SK-N-SH treated with all-trans-retinoic acid at 6 μM for 48 hours (cell line): ENCODE measurements at regions not wholly inside any gene's neighbourhood (a gene's known extent, or its start where the extent isn't known, plus 50 kb on each side); places are given as distances from the start of the nearest gene placed in this dataset.

Experiments
- ATAC-seq: fragments of 200-7000 bp; cut with Tn5 transposase; 3 replicates; pipeline ENCODE4 v1.9.1; 2020; ENCODE audit warnings: mild to moderate bottlenecking, moderate library complexity
- ARNTL ChIP-seq: fragments of 450-650 bp; formaldehyde crosslinking; IDR thresholded peaks from 2 replicates; pipeline ENCODE4 v1.5.0; 2020; ENCODE audit warnings: low read depth, mild to moderate bottlenecking, moderate library complexity, borderline replicate concordance
- BACH2 ChIP-seq: fragments of 250-450 bp; sonication (Bioruptor Pico); IDR thresholded peaks from 2 replicates; pipeline ENCODE4 v1.9.0; 2021; ENCODE audit warnings: mild to moderate bottlenecking, borderline replicate concordance
- CSDC2 ChIP-seq: fragments of 250-450 bp; sonication (Bioruptor Pico); IDR thresholded peaks from 2 replicates; pipeline ENCODE4 v1.5.0; 2020; ENCODE audit warnings: mild to moderate bottlenecking, moderate library complexity
- ESRRG ChIP-seq: fragments of 250-450 bp; sonication (Bioruptor Pico); IDR thresholded peaks from 2 replicates; pipeline ENCODE4 v1.6.1; 2021; ENCODE audit warnings: mild to moderate bottlenecking
- GLIS3 ChIP-seq: fragments of 250-450 bp; sonication (Bioruptor Pico); IDR thresholded peaks from 2 replicates; pipeline ENCODE4 v1.5.0; 2020; ENCODE audit warnings: mild to moderate bottlenecking, moderate library complexity
- ISL1 ChIP-seq: fragments of 250-450 bp; sonication (Bioruptor Pico); IDR thresholded peaks from 2 replicates; pipeline ENCODE4 v2.1.2; 2022; ENCODE audit warnings: mild to moderate bottlenecking, moderate library complexity
- OSR1 ChIP-seq: fragments of 250-450 bp; sonication (Bioruptor Pico); IDR thresholded peaks from 2 replicates; pipeline ENCODE4 v1.8.0; 2022; ENCODE audit warnings: moderate library complexity, mild to moderate bottlenecking, inconsistent platforms
- PPARA ChIP-seq: fragments of 250-450 bp; sonication (Bioruptor Pico); IDR thresholded peaks from 2 replicates; pipeline ENCODE4 v1.5.0; 2020; ENCODE audit warnings: mild to moderate bottlenecking, borderline replicate concordance
- TCF4 ChIP-seq: fragments of 250-450 bp; sonication (Bioruptor Pico); IDR thresholded peaks from 2 replicates; pipeline ENCODE4 v1.8.0; 2021; ENCODE audit warnings: mild to moderate bottlenecking, moderate library complexity, borderline replicate concordance
- TOX ChIP-seq: fragments of 250-450 bp; sonication (Bioruptor Pico); IDR thresholded peaks from 2 replicates; pipeline ENCODE4 v1.8.0; 2021; ENCODE audit warnings: mild to moderate bottlenecking, moderate library complexity, borderline replicate concordance
- ZC3H10 ChIP-seq: fragments of 250-450 bp; sonication (Bioruptor Pico); IDR thresholded peaks from 2 replicates; pipeline ENCODE4 v1.5.1; 2021; ENCODE audit warnings: mild to moderate bottlenecking, moderate library complexity
- ZFP3 ChIP-seq: fragments of 250-450 bp; sonication (Bioruptor Pico); IDR thresholded peaks from 2 replicates; pipeline ENCODE4 v1.5.0; 2020; ENCODE audit warnings: mild to moderate bottlenecking, moderate library complexity
- ZFP30 ChIP-seq: fragments of 450-650 bp; formaldehyde crosslinking; IDR thresholded peaks from 2 replicates; pipeline ENCODE4 v1.5.0; 2022; ENCODE audit warnings: mild to moderate bottlenecking, moderate library complexity
- ZNF565 ChIP-seq: fragments of 450-650 bp; formaldehyde crosslinking; conservative IDR thresholded peaks from 2 replicates; pipeline ENCODE4 v1.5.0; 2020; ENCODE audit warnings: low read depth, mild to moderate bottlenecking, moderate library complexity
- ZNF70 ChIP-seq: fragments of 450-650 bp; formaldehyde crosslinking; IDR thresholded peaks from 2 replicates; pipeline ENCODE4 v1.5.0; 2020; ENCODE audit warnings: mild to moderate bottlenecking, moderate library complexity
- ZNF8 ChIP-seq: fragments of 450-650 bp; formaldehyde crosslinking; IDR thresholded peaks from 2 replicates; pipeline ENCODE4 v1.5.0; 2020; ENCODE audit warnings: mild to moderate bottlenecking, moderate library complexity
- TF ChIP-seq, protein P1 (sequence below): fragments of 250-450 bp; sonication (Bioruptor Pico); IDR thresholded peaks from 2 replicates; pipeline ENCODE4 v1.5.0; 2020; ENCODE audit warnings: mild to moderate bottlenecking, moderate library complexity
- TF ChIP-seq, protein P2 (sequence below): fragments of 250-450 bp; sonication (Bioruptor Pico); IDR thresholded peaks from 2 replicates; pipeline ENCODE4 v1.5.1; 2020; ENCODE audit warnings: low read depth, mild to moderate bottlenecking, moderate library complexity
- TF ChIP-seq, protein P3 (sequence below): fragments of 250-450 bp; sonication (Bioruptor Pico); IDR thresholded peaks from 2 replicates; pipeline ENCODE4 v1.8.0; 2021; ENCODE audit warnings: low read depth, mild to moderate bottlenecking, moderate library complexity, borderline replicate concordance
- TF ChIP-seq, protein P4 (sequence below): fragments of 250-450 bp; sonication (Bioruptor Pico); IDR thresholded peaks from 2 replicates; pipeline ENCODE4 v1.5.1; 2021; ENCODE audit warnings: mild to moderate bottlenecking, moderate library complexity

DNA sequence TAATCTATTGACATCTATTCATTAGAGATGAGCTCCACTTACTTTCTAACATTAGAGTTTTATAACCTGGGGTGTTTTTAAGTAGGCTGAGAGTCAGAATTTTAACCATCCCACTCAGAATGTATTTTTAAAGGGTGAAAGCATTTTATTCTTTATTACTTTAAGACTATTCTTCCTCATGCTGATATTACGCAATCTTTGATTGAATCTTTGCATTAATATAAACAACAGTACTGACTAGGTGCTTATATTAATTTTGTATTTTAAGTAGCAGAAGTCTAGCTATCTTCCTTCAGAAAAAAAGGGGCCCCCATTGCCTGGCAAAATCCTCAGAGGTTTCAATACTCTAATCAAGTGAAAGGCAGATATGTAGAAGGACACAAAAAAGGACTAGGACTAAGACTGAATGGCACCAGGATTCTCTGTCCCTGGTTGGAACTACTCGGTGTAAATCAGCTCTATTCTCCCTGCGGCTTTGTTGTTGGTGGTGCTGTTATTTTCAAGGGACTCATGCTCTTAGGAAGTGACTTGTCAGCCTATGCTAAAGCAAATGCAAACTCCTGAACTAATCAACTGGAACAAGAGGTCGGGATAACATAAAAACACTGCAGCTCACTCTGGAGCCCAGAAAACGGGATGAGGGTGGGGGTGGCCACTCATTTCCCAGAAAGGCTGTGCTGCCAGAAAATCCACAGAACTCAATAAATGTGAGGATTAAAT is 1324.4 kb downstream of the GRIK2 start:
- ATAC-seq = no peak
- TF ChIP-seq ZFP30 (CRISPR knock-in tag) (no peak), ESRRG (CRISPR knock-in tag) (no peak)

DNA sequence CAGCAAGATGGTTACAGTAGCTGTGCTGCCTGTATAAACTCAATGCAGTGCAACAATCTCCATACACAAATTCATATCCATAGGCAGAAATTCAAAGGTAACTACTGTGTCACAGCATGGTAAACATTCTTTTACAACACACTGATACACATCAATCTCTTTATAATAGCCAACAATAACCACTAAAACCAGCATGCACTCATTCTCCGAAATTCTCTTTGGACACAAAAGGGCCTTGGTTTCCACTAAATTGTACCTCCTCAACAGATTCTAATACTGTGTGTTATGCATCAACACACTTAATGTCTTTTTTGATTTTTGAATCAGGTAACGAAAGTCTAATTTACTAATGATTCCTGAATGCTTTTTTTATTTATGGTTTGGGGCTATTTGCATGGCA is 1323.7 kb downstream of the GRIK2 start:
- no peak for ATAC-seq
- TF ChIP-seq OSR1 (no peak), ESRRG (CRISPR knock-in tag) (no peak), TCF4 (CRISPR knock-in tag) (no peak), BACH2 (CRISPR knock-in tag) (no peak), ZFP30 (CRISPR knock-in tag) (no peak), ZNF8 (no peak), ZNF70 (CRISPR knock-in tag) (no peak), GLIS3 (CRISPR knock-in tag) (no peak)
- TF ChIP-seq, protein P1, sequence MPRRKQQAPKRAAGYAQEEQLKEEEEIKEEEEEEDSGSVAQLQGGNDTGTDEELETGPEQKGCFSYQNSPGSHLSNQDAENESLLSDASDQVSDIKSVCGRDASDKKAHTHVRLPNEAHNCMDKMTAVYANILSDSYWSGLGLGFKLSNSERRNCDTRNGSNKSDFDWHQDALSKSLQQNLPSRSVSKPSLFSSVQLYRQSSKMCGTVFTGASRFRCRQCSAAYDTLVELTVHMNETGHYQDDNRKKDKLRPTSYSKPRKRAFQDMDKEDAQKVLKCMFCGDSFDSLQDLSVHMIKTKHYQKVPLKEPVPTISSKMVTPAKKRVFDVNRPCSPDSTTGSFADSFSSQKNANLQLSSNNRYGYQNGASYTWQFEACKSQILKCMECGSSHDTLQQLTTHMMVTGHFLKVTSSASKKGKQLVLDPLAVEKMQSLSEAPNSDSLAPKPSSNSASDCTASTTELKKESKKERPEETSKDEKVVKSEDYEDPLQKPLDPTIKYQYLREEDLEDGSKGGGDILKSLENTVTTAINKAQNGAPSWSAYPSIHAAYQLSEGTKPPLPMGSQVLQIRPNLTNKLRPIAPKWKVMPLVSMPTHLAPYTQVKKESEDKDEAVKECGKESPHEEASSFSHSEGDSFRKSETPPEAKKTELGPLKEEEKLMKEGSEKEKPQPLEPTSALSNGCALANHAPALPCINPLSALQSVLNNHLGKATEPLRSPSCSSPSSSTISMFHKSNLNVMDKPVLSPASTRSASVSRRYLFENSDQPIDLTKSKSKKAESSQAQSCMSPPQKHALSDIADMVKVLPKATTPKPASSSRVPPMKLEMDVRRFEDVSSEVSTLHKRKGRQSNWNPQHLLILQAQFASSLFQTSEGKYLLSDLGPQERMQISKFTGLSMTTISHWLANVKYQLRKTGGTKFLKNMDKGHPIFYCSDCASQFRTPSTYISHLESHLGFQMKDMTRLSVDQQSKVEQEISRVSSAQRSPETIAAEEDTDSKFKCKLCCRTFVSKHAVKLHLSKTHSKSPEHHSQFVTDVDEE (CRISPR knock-in tag) = no peak
- TF ChIP-seq, all 23 proteins: peak for 0

DNA sequence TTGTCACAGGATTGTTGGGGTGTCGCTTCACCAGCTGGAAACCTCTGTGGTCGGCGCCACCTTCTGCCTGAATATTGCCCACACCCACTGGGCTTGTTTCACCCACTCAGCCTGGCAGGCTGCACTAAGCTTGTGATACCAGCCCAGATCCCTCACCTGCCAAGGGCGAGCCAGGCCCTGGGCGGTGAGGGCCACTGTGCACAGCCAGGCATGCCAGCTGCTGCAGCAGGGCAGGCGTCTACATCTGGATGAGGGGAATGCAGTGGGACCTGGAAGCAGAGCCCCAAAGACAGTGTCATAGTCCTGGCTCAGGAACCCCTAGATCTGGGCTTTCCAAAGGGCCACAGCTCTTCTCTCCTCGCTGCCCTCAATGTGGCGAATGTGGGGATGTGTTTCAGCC is 1307.5 kb downstream of the GRIK2 start:
- ATAC-seq = no peak
- TF ChIP-seq ZNF70 (CRISPR knock-in tag) = no peak

DNA sequence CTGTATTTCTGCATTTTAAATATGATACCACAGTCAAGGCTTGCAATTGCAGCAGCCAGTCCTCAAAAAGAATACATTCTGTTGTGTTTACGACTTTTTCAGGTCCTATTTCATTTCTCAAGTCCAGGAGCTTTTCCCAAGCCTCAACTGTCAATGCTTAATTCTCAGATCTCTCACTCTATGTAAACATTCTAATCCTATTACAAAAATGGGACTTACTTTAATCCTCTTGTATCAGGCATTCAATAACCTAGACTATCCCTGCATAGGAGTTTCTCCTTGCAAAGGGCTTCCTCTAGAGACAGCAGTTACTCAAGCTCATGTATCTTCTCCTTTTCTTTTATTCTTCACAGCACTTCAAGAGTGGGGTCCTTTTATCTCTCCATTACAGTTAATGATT is 1293.0 kb downstream of the GRIK2 start:
- TF ChIP-seq ZNF70 (CRISPR knock-in tag) (no peak), GLIS3 (CRISPR knock-in tag) (no peak), TOX (CRISPR knock-in tag) (no peak), ARNTL (no peak), BACH2 (CRISPR knock-in tag) (no peak), ZNF8 (no peak), ZC3H10 (CRISPR knock-in tag) (no peak), ZFP30 (CRISPR knock-in tag) (no peak), ESRRG (CRISPR knock-in tag) (no peak), ZFP3 (CRISPR knock-in tag) (no peak), PPARA (CRISPR knock-in tag) (no peak), ZNF565 (CRISPR knock-in tag) (no peak), CSDC2 (no peak), ISL1 (CRISPR knock-in tag) (no peak)
- TF ChIP-seq, protein P2, sequence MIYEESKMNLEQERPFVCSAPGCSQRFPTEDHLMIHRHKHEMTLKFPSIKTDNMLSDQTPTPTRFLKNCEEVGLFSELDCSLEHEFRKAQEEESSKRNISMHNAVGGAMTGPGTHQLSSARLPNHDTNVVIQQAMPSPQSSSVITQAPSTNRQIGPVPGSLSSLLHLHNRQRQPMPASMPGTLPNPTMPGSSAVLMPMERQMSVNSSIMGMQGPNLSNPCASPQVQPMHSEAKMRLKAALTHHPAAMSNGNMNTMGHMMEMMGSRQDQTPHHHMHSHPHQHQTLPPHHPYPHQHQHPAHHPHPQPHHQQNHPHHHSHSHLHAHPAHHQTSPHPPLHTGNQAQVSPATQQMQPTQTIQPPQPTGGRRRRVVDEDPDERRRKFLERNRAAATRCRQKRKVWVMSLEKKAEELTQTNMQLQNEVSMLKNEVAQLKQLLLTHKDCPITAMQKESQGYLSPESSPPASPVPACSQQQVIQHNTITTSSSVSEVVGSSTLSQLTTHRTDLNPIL (CRISPR knock-in tag) = no peak
- TF ChIP-seq, protein P1 (CRISPR knock-in tag) = no peak
- TF ChIP-seq, protein P3, sequence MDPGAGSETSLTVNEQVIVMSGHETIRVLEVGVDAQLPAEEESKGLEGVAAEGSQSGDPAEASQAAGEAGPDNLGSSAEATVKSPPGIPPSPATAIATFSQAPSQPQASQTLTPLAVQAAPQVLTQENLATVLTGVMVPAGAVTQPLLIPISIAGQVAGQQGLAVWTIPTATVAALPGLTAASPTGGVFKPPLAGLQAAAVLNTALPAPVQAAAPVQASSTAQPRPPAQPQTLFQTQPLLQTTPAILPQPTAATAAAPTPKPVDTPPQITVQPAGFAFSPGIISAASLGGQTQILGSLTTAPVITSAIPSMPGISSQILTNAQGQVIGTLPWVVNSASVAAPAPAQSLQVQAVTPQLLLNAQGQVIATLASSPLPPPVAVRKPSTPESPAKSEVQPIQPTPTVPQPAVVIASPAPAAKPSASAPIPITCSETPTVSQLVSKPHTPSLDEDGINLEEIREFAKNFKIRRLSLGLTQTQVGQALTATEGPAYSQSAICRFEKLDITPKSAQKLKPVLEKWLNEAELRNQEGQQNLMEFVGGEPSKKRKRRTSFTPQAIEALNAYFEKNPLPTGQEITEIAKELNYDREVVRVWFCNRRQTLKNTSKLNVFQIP (CRISPR knock-in tag) = no peak
- TF ChIP-seq, protein P4, sequence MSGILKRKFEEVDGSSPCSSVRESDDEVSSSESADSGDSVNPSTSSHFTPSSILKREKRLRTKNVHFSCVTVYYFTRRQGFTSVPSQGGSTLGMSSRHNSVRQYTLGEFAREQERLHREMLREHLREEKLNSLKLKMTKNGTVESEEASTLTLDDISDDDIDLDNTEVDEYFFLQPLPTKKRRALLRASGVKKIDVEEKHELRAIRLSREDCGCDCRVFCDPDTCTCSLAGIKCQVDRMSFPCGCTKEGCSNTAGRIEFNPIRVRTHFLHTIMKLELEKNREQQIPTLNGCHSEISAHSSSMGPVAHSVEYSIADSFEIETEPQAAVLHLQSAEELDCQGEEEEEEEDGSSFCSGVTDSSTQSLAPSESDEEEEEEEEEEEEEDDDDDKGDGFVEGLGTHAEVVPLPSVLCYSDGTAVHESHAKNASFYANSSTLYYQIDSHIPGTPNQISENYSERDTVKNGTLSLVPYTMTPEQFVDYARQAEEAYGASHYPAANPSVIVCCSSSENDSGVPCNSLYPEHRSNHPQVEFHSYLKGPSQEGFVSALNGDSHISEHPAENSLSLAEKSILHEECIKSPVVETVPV (CRISPR knock-in tag) = no peak
- ATAC-seq = no peak
